ENCODE measurements at regions not wholly inside any gene's neighbourhood (a gene's known extent, or its start where the extent isn't known, plus 50 kb on each side); places are given as distances from the start of the nearest gene placed in this dataset.

- no peak overlapping the region for H3K27ac ChIP-seq
- DNase-seq (ENCODE audit: low read depth, low spot score): no peak
Measured at GRCh38 chr5:165448753-165449152, 1943.3 kb downstream of the MAT2B start.

DNA sequence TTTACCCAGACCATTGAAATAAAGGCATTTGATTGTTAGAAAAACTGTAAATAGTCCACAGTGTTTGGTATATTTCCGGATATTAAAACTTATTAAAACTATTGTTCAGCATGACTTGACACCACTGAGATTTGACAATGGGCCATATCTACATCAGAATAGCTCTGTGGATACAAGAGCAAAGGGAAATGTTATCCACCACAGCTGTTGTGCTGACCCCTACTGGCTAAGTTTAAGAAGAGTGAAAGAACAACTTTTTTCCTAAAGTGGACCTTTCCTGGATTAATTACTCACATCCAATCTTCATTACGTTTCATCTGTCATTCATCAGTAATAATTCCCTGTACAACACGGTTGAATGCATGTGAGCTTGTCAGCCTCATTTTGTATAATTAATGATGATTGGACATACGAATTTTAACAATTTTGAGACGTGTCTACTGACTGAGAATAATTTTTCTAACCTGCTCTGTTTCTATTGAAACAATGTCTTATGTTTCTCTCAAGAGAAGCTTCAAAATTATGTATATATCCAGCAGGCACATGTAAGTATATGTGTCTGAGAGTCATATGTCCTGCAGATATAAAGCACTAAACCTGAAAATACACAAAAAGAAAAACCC, 1952.6 kb downstream of the MAT2B start:
- no peak overlapping the region for H3K27ac ChIP-seq
- DNase-seq (ENCODE audit: low read depth, low spot score): peak; percentile 5

- no peak overlapping the region for H3K27ac ChIP-seq
- no peak for DNase-seq (ENCODE audit: low read depth, low spot score)
Measured at GRCh38 chr5:165459232-165459631, 1953.8 kb downstream of the MAT2B start.

DNA sequence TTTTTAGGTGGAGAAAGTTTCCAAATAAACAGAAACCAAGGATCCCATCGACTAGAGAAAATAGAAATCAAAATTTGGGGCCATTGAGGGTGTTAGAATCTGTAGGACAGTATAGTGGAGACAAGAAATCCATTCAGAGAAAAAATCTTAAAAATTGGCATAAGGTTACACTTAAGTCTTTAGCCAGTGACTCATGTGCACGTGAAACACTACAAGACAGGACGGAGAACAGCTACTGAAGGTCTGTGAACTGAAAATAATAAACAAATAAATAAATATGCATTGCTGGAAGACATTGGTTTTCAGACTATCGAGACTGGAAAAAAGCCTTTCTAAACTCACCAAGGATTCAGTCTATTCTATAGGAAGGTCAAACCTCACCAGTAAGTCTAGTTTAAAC, 1955.5 kb downstream of the MAT2B start:
- no peak for DNase-seq (ENCODE audit: low read depth, low spot score)
- no peak overlapping the region for H3K27ac ChIP-seq

- no peak overlapping the region for H3K27ac ChIP-seq
- no peak for DNase-seq (ENCODE audit: low read depth, low spot score)
Measured at GRCh38 chr5:165477546-165477945, 1972.1 kb downstream of the MAT2B start.

DNA sequence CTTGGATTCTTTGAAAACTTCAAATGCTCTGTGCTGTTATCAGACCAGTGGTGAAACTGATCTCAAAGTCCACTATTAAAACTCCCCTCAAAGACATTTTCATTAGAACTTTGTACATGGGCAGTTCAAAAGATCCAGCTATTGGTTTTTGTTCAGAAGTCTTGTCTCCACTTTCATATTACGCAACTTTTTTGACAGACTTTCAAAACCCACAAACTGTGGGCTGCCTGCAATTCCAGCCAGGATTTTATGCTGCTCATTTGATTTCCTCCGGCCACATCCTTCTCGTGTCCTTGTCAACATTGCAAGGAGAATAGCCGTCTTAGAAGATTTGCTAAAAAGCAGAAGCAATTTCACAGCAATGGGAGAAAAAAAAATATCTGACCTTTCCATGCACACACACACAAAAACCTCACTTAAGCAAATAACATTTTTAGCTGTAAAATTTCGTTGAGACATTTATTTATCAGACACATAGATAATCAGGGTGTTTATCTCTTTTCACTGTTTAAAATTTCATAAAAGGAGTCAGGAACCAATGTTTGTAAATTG, 1990.5 kb downstream of the MAT2B start:
- no peak for DNase-seq (ENCODE audit: low read depth, low spot score)
- no peak overlapping the region for H3K27ac ChIP-seq

GRCh38 chr5:165497707-165498106, 1992.3 kb downstream of the MAT2B start:
- no peak for DNase-seq (ENCODE audit: low read depth, low spot score)
- no peak overlapping the region for H3K27ac ChIP-seq

GRCh38 chr5:165502893-165503691, 1997.7 kb downstream of the MAT2B start:
- DNase-seq (ENCODE audit: low read depth, low spot score): no peak
- H3K27ac ChIP-seq: no peak overlapping the region

GRCh38 chr5:165504674-165505073, 1999.3 kb downstream of the MAT2B start:
- no peak for DNase-seq (ENCODE audit: low read depth, low spot score)
- H3K27ac ChIP-seq: no peak overlapping the region

DNA sequence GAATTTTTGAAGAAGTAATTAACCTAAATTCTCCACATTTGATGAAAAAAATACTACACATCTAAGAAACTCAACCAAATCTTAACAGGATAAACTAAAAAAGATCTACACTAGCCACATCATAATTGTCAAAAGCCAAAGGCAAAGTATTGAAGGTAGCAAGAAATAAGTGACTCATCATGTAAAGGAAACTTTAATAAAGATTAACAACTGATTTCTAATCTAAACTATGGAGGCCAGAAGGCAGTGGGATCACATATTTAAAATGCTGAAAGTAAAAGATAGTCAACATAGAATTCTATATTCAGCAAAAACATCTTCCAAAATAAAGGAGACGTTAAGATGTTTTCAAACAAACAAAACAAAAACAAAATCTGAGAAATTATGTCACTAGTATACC, 2002.9 kb downstream of the MAT2B start:
- H3K27ac ChIP-seq: no peak overlapping the region
- DNase-seq (ENCODE audit: low read depth, low spot score): no peak

DNA sequence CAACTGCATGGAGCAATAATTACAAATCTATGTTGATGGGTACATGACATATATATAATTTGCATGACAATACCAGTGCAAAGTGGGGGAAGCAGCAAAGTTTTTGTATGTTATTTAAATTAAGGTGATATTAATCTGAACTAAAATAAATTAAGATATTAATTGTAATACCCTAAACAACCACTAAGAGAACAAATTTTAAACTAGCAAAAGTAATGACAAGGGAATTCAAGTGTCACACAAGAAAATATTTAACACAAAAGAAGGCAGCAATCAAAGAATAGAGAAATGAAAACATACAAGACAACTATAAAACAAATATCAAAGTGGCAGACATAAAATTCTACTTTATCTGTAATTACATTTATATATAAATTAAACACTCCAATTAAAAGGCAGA, 2003.4 kb downstream of the MAT2B start:
- DNase-seq (ENCODE audit: low read depth, low spot score): no peak
- H3K27ac ChIP-seq: no peak overlapping the region

DNA sequence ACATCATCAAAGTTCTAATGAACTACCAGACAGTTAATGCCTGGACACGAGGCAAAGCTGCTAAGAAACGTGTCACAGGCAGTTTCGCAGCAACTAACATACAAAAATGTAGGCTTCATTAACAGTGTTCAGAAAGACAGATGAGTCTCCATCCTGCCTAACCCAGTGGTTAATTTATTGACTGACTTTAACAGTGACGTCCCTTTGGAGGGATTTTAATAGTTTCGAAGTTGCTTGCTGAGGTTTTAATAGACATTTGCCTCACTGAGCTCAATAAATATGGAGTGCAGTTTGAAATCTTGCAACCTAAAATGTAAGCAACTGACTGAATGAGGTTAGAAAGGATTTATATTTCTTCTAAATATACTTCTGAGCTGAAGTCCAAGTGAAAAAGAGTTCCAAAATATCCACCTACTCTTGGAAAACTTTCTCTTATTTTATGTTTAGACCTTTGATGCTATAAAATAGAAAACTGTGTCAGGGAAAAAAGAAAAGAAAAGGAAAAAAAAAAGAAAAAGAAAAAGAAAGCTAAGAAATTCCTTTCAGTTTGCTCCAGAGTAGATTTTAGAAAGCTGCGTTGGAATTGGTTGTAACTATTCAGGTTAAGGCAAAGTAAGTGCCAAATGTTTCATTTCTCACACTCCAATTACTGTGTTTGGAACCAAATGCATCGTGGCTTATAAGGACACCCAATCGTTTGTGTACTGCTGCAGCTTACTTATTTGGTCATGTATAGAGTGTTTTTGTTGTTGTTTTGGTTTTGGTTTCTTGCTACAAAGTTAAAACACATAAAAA, 2016.6 kb downstream of the MAT2B start:
- H3K27ac ChIP-seq: no peak overlapping the region
- no peak for DNase-seq (ENCODE audit: low read depth, low spot score)

DNA sequence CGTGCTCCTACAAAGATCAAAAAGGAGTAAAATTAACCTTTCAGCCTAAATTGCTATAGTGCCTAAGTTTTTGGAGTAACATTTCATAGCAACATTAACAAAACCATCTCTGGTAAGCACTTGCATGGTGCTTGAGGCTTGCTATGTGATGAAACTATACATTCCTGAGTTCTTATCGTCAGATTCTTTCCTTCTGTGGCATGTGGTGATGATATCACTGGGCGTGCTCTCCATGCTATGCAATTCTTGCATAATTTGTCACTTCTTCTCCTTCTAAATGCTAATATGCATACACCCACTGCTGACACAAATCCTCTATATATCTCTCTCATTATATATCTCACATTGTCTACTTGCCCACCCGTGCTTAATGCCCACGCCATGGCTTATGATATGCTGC, 2019.9 kb downstream of the MAT2B start:
- DNase-seq (ENCODE audit: low read depth, low spot score): no peak
- peak overlapping the region; percentile 7 for H3K27ac ChIP-seq

DNA sequence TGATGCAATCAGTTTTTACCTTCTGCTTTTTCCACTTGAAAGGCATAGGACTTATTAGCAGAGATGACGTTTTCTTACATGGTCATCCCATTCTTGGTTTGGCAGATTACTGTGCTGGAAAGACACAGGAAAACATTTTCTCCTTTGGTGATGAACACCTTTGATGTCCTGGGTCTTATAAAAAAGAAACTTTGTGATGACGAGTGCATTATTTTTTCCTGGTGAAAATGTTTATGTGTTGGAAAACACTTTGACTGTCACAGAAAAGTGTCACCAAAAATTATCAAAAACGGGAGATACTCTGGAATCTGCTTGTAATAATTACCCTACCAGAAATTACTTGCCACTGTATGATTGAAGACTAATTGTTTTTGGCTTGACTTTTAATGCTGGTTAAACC, 2020.9 kb downstream of the MAT2B start:
- no peak overlapping the region for H3K27ac ChIP-seq
- DNase-seq (ENCODE audit: low read depth, low spot score): no peak

GRCh38 chr5:165527577-165527976, 2022.2 kb downstream of the MAT2B start:
- H3K27ac ChIP-seq: no peak overlapping the region
- no peak for DNase-seq (ENCODE audit: low read depth, low spot score)

DNA sequence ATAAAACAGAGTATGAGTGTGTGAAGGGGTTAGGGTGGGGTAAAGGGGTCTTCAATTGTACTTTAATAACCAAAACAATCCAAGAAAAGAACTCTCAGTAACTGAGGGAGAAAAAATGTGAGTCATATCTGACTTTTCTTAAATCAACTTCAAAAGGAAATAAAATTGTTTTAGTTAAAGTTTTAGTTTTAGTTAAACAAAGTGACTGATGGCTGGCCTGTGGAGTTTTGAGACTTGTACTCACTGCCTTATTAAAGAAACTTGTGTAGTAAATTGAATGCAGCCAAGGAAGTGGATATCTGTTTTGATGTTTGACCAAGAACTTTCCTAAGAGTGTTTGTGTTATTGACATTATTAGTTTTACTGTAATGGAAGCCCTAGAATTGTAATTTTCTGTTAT, 2032.6 kb downstream of the MAT2B start:
- DNase-seq (ENCODE audit: low read depth, low spot score): no peak
- H3K27ac ChIP-seq: no peak overlapping the region

DNA sequence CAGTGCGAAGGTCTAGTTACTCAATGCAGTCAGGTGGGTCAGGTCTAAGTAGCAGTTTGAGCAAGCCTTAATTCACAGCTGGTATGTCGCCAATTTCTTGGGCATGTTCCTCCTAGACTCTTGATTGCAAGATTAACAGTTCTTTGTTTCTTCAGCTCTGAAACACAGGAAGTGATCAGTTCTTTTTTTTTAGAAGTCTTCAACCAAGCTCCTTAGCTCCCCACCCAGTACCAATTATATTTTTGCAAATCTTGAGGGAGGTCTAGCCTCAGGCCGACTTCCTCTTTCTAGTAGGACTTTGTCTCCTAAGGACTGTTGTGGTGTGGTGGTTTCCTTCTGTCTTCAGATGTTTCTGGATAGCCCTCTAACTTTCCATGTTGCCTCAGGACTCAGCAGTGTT, 2054.2 kb downstream of the MAT2B start:
- no peak for DNase-seq (ENCODE audit: low read depth, low spot score)
- no peak overlapping the region for H3K27ac ChIP-seq

GRCh38 chr5:165560648-165561047, 2055.2 kb downstream of the MAT2B start:
- no peak for DNase-seq (ENCODE audit: low read depth, low spot score)
- H3K27ac ChIP-seq: no peak overlapping the region

DNA sequence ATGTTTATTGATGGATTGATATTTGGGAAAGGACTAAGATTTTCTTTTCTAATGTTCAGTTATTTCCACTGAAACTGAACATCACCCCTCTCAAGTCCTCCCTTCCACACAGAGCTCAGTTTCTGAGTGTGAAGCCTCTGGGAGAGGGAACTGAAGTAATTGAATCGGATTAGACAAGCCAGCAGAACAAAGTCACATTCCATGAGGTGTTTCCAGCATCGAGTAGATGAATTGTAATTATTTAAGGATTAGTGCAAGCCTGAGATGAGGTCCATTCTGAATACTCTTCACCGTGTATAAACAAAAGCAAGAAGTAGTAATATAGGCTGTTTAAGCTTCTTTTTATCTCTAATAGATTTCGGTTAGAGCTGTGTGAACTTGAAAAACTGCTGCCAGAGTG, 2060.5 kb downstream of the MAT2B start:
- no peak for DNase-seq (ENCODE audit: low read depth, low spot score)
- no peak overlapping the region for H3K27ac ChIP-seq

GRCh38 chr5:165569551-165569950, 2064.1 kb downstream of the MAT2B start:
- H3K27ac ChIP-seq: no peak overlapping the region
- no peak for DNase-seq (ENCODE audit: low read depth, low spot score)

- no peak for DNase-seq (ENCODE audit: low read depth, low spot score)
- H3K27ac ChIP-seq: no peak overlapping the region
Measured at GRCh38 chr5:165573445-165573844, 2068.0 kb downstream of the MAT2B start.
